ENCODE measurements at regions not wholly inside any gene's neighbourhood (a gene's known extent, or its start where the extent isn't known, plus 50 kb on each side); places are given as distances from the start of the nearest gene placed in this dataset.

DNA sequence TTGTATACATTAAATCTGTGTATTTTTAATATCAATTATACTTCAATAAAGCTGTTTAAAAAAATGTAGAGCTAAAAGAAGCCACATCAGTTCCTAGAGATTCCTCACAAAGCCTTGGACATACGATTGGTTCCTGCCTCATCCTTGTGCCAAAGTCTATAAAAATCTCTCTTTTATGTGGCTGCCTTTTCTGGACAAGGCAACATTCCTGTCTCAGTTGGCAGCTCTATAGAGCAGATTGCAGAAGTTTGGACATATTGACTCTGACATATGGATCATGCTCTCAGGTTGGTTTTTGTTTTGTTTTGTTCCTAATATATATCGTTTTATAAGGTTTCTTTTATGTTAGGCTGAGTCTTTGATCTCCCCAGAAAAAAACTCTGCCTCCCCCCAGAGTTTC, 148.9 kb downstream of the MAFB start:
- no peak for DNase-seq (ENCODE audit: low read depth)

DNA sequence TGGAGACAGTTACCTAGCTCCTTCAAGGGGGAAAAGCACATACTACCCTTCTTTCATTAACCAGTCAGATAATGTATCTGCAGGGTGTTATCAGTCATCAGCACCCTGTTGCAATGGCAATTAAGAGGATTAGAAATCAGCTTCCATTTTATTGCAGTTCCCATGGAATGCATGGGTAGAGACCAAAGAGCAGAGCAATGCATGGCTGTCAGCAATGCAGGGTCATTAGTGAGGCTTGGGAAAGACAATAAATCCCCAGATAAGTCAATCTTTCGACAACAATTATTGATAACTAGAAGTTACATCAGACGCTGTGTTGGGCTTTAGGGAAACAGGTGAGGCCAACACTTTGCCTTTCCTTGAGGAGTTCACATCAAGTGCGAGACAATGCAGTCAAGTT, 150.9 kb downstream of the MAFB start:
- no peak for DNase-seq (ENCODE audit: low read depth)

DNA sequence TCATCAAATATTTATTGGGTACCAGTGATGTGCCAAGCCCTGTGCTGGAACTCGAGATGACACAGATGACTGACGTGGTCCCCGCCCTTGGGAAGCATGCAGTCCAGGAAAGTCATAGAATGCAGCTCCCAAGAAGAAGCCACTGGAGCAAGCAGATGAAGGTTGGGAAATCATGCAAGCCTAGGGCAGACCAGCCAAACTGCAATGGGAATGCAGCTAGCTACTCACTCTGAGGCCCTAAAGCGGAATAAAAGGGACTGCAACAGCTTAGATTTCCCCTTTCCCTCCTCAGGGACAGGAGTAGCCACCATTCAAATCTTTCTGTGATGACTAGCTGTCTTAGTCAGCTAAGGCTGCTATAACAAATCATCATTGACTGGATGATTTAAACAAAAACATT, 152.2 kb downstream of the MAFB start:
- no peak for DNase-seq (ENCODE audit: low read depth)

DNA sequence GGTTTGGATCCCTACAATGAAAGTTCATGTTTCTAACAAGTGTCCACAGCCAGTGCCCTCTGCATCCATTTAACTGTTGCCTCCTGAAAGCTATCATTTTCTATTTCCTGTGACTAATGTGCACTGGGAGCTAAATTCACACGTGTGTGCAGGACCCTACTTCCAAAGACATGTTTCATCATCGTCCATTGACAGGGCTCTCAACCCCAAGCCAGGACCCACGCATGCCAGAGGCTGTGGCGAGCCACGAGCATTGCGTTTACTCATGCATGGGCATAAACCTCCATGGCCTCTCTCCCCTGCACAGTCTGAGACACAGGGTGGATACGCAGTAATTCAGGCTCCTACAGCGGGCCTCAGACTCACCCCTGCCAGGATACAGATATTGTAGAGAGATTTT, 153.2 kb downstream of the MAFB start:
- DNase-seq (ENCODE audit: low read depth): no peak

DNA sequence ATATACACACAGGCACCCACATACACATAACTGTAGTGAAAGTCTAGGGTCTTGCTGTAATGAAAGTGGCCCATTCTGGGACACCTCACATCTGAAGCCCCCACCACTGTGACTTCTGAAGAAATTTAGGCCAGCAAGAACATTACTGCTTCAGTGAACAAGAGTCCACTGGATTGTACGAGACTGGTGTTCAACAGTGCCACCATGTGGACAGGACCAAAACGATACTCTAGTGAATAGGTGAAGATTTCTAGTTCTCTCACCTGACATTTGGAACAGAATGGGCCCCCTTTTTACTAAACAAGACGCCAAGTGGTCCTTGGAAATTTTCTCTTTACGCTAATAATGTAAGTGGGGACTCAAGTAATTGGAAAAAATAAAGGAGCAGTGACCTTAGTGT, 156.9 kb downstream of the MAFB start:
- DNase-seq (ENCODE audit: low read depth): no peak

DNA sequence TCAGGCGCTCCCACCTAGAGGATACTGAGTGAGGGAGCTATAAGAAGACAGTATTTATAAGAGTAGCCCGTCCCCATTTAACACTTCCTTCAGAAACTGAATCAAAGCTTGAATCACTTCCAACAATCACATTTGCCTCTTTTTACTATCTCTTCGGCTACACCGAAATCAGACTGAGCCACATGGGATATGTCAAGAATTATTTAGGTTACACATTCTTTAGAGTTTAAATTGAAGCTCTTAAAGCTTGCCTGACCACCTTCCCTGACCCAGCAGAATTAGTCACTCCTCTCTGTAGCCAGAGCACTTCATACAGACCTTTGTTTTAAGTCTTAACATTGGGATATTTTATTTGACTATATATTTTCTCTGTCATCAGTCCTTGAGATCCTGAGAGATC, 163.7 kb downstream of the MAFB start:
- no peak for DNase-seq (ENCODE audit: low read depth)

DNA sequence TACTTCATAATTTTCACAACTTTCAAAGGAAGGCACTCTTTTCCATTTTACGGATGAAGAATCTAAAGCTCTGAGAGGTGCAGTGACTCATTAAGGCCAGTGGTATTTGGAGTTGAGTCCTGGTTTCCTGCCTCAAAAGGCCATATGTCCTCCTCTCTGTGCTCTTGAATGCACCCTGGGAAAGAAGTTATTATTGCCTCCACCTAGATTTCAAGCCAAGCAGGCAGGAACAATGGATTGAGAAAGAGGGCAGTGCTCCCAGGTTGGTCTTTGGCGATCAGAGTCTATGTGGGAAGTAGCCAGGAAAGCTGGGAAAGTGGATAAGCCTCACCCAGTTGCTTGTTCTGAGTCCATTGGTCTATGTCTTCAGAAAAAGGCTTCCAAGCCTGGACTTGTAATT, 165.0 kb downstream of the MAFB start:
- DNase-seq (ENCODE audit: low read depth): no peak

DNA sequence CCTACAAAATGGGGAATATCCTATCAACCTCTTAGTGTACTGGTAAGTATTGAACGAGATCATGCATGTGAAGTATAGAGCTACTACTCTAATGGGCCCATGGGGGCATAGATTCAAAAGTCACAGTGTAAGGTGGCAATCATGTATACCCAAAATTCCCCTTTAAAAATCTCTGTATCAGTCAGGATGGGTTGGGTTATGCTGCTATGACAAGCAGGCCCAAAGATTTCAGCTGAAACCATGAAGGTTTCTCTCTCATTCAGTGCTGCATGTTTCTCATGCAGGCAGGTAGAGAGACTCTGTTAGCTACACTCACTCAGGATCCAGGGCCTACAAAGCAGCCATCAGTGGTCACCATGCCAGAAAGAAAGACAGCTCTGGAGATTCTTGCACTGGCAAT, 166.6 kb downstream of the MAFB start:
- no peak for DNase-seq (ENCODE audit: low read depth)

DNA sequence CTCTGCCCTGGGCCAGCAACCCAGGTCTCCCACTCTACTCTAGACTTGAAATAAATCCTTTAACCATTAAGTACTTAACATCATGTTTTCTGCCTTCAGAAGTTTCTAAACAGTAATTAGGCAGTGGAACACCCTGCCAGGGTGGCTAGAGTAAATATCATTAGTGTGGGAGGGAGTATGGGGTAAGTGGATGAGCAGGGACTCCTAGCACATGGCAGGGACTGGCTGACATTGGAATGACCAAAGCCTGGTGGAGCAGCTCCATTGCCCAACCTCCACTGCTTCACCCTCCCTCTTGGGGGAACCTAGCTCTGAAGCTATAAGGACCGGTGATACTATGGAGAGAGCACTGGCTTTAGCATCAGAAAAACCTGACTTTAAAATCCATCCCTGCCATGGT, 167.1 kb downstream of the MAFB start:
- DNase-seq (ENCODE audit: low read depth): no peak

DNA sequence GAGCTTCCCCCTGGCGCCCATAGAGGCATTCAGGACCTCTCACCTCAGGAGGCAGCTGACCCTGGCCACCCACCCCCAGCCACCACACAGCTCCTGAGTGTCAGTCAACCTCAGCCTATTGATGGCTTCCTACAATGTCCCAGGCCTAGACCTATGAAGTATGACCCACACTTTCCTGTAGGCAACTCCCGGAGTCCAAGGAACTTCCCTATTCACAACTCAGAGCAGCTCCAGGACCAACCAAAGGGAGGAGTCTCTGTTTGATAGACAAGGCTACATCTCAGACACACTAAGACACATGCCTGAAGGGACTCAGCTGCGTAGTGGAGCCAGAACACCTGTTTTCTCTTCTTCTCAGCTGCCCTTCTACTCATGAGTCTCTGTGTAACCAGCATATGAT, 169.1 kb downstream of the MAFB start:
- DNase-seq (ENCODE audit: low read depth): no peak

DNA sequence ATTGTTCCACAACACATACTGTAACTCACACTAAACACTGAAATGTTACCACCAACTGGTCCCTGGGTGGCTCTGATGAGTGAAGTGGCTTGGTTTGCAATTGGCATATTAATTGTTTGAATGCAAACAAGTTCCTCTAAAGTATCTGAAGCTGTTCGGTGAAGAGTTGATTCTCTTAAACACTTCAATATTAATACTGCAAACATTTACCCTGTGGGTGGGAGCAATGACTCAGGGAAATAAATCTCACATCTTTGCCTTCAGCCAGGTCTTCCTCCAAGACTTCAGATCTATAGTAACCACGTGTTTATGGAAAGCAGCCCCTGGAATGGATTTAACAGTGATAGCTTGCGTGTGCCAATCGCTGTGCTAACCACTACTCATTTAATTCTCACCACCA, 176.0 kb downstream of the MAFB start:
- no peak for DNase-seq (ENCODE audit: low read depth)

DNA sequence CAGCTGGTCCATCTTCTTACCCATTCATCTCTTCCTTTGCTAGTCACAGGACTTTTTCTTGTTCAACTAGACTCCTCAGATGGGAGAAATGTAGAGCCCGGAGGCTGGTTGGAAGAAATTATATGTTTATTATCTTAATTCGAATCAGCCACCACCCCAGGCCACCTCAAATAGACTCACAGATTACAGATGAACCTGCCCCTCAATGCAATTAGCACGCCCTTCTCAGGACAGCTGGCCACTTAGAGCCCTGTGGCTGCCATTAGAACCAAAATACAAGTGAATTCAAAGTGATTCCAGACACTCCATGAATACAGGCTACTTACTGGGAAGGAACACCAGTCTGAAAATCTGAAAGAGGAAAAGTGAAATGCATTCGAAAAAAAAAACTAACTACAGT, 176.4 kb downstream of the MAFB start:
- DNase-seq (ENCODE audit: low read depth): no peak

DNA sequence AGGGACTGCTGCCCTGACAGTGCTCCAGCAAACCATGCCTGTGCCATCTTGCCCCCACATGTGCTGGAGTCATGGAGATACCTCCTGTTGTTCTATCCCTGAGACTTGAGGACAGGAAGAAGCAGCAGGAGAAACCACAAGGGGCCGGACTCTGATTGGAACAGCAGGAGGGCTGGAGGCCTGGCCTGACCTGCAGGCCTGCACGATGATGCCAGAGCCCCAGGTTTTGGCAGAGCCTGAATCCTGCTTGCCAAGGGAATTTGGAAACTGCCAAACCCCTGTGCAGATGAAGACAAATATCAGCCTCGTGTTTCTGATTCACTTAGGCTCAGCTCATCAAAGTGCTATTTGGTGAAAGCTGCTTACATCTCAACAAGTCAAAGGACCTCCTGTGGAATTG, 177.6 kb downstream of the MAFB start:
- DNase-seq (ENCODE audit: low read depth): no peak

DNA sequence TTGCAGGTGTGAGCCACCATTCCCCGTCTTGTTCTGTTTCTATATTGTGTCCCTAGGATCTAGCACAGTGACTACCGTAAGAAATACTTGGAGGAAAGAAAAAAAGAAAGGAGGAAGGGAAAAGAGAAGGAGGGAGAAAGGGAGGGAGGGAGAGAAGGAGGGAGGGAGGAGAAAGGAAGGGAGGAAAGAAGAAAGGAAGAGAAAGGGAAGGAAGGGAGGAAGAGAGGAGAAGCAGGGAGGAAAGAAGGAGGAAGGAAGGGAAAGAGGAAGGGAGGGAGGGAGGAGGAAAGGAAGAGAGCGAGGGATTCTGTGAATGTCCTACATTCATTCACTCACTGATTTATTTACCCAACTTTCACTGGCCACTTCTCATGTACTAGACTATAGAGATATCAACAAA, 178.4 kb downstream of the MAFB start:
- DNase-seq (ENCODE audit: low read depth): no peak

DNA sequence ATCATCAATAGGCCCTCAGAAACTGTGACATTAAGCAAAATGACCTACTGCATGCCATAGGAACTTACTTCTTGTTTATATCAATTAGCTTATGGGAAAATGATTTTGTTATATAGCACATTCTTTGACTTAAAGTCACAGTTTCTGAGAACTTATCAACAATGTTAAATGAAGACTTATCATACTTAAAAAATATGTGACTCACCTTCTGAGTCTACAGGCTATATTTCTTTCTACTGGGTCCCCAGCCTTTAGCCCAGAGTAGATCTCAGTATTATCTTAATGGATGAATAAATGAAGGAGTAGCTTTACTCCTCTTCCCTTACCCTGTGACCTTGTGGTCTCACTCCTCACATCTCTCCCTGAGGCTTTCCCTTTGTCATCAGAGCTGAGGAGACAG, 180.2 kb downstream of the MAFB start:
- DNase-seq (ENCODE audit: low read depth): no peak

DNA sequence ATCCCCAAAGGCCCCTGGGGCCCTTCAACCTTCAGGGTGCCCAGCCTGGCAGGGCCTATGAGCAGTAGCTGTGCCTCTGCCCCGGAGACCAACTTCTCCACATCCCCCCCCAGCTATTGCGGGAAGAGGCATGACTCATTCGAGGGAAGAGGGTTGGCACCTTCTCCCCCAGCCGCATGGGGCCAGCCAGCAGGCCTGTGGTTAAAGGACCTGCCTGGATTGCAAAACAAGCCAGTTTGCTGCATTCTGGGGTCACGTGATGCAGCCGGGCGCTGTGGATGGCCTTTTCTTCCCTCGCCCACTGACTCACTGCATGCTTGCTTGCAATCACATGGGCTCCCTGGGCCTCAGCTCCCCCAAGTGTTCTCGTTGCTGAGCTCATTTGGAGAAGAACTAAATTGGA, 182.5 kb downstream of the MAFB start:
- peak; percentile 76 for DNase-seq (ENCODE audit: low read depth)

DNA sequence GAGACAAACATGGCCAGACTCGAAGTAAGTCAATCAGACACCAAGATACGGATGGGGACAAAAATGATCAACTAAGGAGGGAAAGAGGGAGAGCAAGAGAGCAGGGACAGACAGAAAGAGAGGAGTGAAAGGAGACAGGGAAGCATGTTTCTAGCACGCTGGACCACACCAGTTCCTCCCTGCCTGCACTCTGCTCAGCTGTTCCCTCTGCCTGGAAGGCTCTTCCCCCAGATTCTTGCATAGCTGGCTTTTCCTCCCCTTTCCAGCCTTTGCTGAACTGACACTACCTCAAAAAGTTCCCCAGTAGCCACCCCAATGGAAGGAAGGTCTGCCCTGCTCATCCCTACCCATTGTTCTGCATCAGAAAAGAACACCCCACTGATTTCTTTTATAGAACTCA, 185.9 kb downstream of the MAFB start:
- no peak for DNase-seq (ENCODE audit: low read depth)

DNA sequence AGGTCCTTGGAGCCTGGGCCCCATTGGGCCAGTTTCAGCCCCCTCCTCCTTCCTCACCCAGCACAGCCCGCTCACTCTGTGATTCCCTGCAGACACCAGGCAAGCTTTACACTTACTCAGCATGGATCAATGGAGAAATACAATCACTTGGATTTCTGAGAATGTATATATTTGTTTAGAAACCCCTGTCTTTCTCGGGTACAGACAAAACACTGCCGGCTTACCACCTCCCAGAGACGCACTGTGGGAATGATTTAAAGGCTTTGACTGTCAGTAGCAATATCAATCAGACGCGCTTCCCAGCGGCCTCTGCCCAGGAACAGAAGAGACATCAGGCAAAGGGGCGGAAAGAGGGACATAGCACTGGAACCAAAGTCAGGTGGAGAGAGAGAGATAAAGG, 186.5 kb downstream of the MAFB start:
- no peak for DNase-seq (ENCODE audit: low read depth)

DNA sequence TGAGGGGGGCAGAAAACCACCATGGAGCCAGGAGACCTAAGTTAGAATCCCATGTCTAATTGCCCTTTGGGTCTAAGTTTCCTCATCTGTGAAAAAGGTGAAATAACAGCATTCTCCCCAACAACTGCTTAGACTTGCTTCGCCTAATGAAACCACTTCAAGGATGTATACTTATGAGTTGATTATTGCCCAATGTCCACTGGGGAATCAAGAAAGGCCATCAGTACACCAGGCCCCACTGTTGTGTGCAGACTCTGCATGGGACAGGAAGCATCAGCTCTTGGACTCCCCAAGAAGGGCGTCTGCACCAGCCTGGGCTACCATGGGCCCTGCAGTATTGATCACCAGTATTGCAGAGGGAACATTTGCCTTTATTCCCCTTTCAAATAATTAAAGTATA, 189.6 kb downstream of the MAFB start:
- no peak for DNase-seq (ENCODE audit: low read depth)

DNA sequence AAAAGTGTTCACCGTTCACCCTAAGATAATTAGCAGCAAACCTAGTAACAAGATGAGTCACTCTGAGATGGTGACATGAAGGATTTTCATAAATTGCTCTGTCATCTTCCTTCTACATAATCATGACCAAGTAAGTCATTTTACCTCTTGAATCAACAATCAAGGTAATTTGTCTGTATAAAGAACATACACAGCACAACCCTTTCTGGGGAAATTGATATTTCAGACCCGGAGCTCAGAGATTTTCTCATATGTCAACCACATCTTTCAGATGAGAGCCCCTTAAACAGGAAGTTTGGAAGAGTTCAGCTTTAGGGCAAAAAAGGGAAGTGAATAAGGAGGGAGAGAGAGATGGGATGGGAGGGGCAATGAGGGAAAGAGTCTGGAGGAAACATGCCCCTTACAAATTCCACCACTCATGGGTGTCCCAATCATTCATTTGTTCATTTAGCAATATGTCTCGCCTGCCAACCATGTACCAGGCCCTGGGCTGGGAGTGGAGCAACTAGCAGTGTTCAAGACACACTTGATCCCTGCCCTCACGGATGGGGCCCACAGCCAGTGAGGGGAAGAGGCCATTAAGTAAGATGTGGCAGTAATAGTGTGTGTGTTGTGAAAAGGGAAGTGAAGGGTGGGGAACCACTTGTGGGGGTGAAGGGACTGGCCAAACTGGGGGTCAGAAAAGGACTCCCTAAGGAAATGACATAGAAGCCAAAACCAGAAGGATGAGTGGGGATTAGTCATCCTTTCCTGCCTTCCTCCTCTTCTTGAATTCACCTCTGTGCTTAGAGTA, 190.9 kb downstream of the MAFB start:
- no peak for DNase-seq (ENCODE audit: low read depth)

DNA sequence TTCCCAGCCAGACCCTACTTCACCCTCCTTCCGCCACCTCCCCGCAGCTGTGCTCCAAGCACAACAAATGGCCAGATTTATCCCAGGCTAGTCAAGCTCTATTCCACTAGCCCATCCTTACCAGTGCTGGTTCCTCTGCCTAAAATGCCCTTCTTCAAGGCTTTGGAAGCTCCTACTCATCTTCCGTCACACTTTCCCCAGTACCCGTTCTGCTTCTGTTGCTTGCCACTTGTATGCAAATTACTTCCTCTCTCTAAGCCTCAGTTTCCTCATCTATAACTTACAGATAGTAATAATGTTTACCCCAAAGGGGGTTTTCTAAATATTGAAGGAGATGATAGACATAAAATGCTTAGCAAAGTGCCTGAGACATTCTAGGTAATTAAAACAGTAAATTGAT, 193.1 kb downstream of the MAFB start:
- DNase-seq (ENCODE audit: low read depth): no peak

DNA sequence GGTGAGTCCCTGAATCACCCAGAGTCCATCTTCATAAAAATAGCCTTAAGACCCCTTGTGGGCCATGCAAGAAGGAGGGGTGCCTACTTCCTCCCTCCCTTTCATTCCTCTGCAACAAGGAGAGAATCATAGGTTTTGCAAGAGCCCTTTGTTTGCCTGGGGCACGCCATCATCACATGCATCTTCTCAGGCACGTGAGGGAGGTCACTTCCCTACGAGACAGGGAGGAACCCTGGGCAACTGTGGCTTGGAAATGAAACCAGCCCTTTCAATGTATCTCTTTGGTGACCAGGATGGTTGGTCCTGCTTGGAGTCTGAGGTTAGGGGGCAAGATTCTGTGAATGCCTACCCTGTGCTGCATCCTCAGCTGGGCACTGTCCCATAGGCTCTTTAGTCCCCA, 194.8 kb downstream of the MAFB start:
- DNase-seq (ENCODE audit: low read depth): no peak

DNA sequence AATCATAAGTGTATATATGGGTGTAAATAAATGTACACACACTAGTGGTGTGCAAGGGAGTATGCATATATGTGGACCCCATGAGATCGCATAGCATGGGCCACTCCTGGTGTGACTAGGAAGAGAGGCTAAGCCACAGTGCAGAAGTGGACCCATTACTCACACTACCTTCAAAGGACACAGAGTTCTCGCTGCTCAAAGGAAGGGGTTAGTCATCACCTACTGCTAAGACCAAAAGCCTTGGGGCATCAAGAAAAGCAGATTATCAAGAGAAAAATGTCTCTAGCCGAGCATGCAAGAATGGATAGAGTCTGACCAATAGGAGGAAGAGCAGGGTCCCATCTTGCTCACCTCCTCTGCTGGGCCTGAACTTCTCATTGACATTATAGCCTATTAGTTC, 195.5 kb downstream of the MAFB start:
- DNase-seq (ENCODE audit: low read depth): peak; percentile 13

DNA sequence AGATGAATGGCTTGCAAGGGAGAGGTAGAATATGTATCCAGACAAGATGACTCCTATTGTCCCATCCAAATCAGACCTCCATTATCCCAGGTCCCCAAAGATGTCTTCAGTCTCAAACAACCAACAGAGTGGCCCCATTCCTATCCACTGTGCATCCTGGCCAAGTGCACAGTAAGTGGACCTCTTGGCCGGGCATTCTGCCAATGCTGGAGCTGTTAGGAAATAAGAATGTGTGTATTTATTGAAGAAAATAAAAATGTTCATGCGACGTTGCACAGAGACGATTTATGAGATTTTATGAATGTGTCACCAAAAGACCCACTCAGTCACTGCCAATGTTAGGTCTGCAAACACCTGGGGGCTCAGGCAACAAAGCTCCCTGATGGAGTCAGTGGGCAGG, 196.0 kb downstream of the MAFB start:
- DNase-seq (ENCODE audit: low read depth): peak; percentile 7

All from amniotic epithelial cell (primary cell).